ENCODE measurements at regions not wholly inside any gene's neighbourhood (a gene's known extent, or its start where the extent isn't known, plus 50 kb on each side); places are given as distances from the start of the nearest gene placed in this dataset.

DNA sequence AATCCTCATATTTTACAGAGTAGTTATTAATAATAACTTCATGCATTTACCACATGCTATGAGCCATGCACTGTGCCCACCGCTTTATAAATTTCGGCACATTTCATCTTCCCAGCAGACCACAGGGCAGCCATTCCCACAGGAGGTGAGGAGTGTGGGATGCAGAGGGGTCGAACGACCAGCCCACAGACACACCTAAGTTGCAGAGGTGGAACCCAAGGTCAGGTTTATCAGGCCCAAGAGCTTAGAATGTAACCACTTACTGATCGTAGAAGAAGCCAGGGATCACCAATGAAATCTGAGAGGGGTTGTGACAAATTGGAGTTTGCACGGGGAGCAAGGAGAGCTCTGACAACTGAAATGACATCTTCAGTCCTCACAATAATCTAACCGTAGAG lies 303.0 kb upstream of the MSX2 start:
- intact Hi-C loops (cut with micrococcal nuclease; ENCODE audit: unreplicated experiment) (no loop called here), in situ Hi-C loops (cut with MboI) (loop anchor here (25.0 kb wide), 1 partner anchor 516 kb away; no protein-coding TSS in a partner anchor)
- ChIA-PET POLR2A (no interaction called here), SMC1A (ENCODE audit: uncharacterized antibody, unreplicated experiment) (no interaction called here), RAD21 (ENCODE audit: unreplicated experiment) (interaction anchor here (1.6 kb wide), 1 partner anchor 372 kb away, joined by 4 read pairs; no protein-coding TSS in a partner anchor), CTCF (interaction anchor here (0.7 to 1.3 kb wide), 4 partner anchors 8 to 512 kb away, joined by 3 to 4 read pairs (median 4); no protein-coding TSS in a partner anchor)
- Histone ChIP-seq H3K79me2 (ENCODE audit: control insufficient read depth, insufficient read depth, low read length) (no peaks in the 10 kb centered on the region), H4K20me1 (ENCODE audit: control insufficient read depth, insufficient read depth) (no peaks in the 10 kb centered on the region), H3K4me2 (ENCODE audit: control insufficient read depth, insufficient read depth) (no peak overlapping the region), H2AFZ (ENCODE audit: control insufficient read depth, low read depth, low read length) (no peak overlapping the region), H3K27ac (ENCODE audit: control insufficient read depth, insufficient read depth) (no peak overlapping the region), H3K4me1 (ENCODE audit: control insufficient read depth, insufficient read depth, low read length) (no peaks in the 10 kb centered on the region), H3K9ac (ENCODE audit: control insufficient read depth, insufficient read depth, low read length) (no peak overlapping the region), H3K27me3 (replicated peaks in 1 of 2; ENCODE audit: control insufficient read depth in 2 of 2, insufficient read depth in 2 of 2, low read length in 1 of 2) (peaks cover 0 to 2% of the 10 kb centered on the region in 2 experiments; a peak in 1 of 4 replicates), H3K9me3 (replicated peaks; ENCODE audit: control insufficient read depth, insufficient read depth, low read length) (no peaks in the 10 kb centered on the region; the same call in 2 of the 3 replicates), H3K4me3 (no peak overlapping the region), H3K36me3 (ENCODE audit: control insufficient read depth in 2 of 2, insufficient read depth in 2 of 2, low read length in 1 of 2) (no peaks in the 10 kb centered on the region)
- ATAC-seq (no peak), DNase-seq (ENCODE audit: low read depth, low spot score) (no peak), FAIRE-seq (no peak)
- no peak for TF ChIP-seq STAT1 (conservative IDR thresholded peaks at IDR 0.05)
- no peak for TF ChIP-seq RFX5 (IDR thresholded peaks at IDR 0.05; ENCODE audit: low read depth, low read length)
- TF ChIP-seq, protein P1, sequence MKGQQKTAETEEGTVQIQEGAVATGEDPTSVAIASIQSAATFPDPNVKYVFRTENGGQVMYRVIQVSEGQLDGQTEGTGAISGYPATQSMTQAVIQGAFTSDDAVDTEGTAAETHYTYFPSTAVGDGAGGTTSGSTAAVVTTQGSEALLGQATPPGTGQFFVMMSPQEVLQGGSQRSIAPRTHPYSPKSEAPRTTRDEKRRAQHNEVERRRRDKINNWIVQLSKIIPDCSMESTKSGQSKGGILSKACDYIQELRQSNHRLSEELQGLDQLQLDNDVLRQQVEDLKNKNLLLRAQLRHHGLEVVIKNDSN (IDR thresholded peaks at IDR 0.05; ENCODE audit: borderline replicate concordance, extremely low read length, insufficient read depth, low read depth, low read length) = no peak
- TF ChIP-seq, protein P2, sequence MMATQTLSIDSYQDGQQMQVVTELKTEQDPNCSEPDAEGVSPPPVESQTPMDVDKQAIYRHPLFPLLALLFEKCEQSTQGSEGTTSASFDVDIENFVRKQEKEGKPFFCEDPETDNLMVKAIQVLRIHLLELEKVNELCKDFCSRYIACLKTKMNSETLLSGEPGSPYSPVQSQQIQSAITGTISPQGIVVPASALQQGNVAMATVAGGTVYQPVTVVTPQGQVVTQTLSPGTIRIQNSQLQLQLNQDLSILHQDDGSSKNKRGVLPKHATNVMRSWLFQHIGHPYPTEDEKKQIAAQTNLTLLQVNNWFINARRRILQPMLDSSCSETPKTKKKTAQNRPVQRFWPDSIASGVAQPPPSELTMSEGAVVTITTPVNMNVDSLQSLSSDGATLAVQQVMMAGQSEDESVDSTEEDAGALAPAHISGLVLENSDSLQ (IDR thresholded peaks at IDR 0.05) = no peak
- TF ChIP-seq FOS (IDR thresholded peaks at IDR 0.05; ENCODE audit: borderline replicate concordance, extremely low read depth, insufficient read length) = no peak
- TF ChIP-seq, protein P3, sequence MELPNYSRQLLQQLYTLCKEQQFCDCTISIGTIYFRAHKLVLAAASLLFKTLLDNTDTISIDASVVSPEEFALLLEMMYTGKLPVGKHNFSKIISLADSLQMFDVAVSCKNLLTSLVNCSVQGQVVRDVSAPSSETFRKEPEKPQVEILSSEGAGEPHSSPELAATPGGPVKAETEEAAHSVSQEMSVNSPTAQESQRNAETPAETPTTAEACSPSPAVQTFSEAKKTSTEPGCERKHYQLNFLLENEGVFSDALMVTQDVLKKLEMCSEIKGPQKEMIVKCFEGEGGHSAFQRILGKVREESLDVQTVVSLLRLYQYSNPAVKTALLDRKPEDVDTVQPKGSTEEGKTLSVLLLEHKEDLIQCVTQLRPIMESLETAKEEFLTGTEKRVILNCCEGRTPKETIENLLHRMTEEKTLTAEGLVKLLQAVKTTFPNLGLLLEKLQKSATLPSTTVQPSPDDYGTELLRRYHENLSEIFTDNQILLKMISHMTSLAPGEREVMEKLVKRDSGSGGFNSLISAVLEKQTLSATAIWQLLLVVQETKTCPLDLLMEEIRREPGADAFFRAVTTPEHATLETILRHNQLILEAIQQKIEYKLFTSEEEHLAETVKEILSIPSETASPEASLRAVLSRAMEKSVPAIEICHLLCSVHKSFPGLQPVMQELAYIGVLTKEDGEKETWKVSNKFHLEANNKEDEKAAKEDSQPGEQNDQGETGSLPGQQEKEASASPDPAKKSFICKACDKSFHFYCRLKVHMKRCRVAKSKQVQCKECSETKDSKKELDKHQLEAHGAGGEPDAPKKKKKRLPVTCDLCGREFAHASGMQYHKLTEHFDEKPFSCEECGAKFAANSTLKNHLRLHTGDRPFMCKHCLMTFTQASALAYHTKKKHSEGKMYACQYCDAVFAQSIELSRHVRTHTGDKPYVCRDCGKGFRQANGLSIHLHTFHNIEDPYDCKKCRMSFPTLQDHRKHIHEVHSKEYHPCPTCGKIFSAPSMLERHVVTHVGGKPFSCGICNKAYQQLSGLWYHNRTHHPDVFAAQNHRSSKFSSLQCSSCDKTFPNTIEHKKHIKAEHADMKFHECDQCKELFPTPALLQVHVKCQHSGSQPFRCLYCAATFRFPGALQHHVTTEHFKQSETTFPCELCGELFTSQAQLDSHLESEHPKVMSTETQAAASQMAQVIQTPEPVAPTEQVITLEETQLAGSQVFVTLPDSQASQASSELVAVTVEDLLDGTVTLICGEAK (IDR thresholded peaks at IDR 0.05; ENCODE audit: borderline replicate concordance) = no peak
- TF ChIP-seq MEF2B (IDR thresholded peaks at IDR 0.05; ENCODE audit: partially characterized antibody, poor library complexity, severe bottlenecking) = no peak
- TF ChIP-seq NR2C2 (IDR thresholded peaks at IDR 0.05; ENCODE audit: borderline replicate concordance, control insufficient read depth, insufficient read length, low read depth) = no peak
- no peak for TF ChIP-seq HDAC6 (IDR thresholded peaks at IDR 0.05; ENCODE audit: unreplicated experiment)
- TF ChIP-seq TAF1 (IDR thresholded peaks at IDR 0.05; ENCODE audit: borderline replicate concordance, low read depth, low read length) = no peak
- no peak for TF ChIP-seq LARP7 (IDR thresholded peaks at IDR 0.05)
- no peak for TF ChIP-seq CBX5 (IDR thresholded peaks at IDR 0.05; ENCODE audit: low read depth)
- no peak for TF ChIP-seq TCF12 (IDR thresholded peaks at IDR 0.05; ENCODE audit: low read depth, low read length)
- TF ChIP-seq ASH2L (IDR thresholded peaks at IDR 0.05; ENCODE audit: borderline replicate concordance, low read depth) = no peak
- no peak for TF ChIP-seq MTA2 (IDR thresholded peaks at IDR 0.05; ENCODE audit: low read depth)
- TF ChIP-seq, protein P4, sequence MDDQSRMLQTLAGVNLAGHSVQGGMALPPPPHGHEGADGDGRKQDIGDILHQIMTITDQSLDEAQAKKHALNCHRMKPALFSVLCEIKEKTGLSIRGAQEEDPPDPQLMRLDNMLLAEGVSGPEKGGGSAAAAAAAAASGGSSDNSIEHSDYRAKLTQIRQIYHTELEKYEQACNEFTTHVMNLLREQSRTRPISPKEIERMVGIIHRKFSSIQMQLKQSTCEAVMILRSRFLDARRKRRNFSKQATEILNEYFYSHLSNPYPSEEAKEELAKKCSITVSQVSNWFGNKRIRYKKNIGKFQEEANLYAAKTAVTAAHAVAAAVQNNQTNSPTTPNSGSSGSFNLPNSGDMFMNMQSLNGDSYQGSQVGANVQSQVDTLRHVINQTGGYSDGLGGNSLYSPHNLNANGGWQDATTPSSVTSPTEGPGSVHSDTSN (IDR thresholded peaks at IDR 0.05; ENCODE audit: insufficient replicate concordance, low read depth, low read length) = no peak
- no peak for TF ChIP-seq FOXK2 (IDR thresholded peaks at IDR 0.05)
- no TSS peak for BruUV-seq (replicated peaks)
- 30% methylated on average over 6 of the region's 7 CpGs for WGBS (ENCODE audit: insufficient coverage, insufficient replicate concordance, low lambda C conversion rate, missing lambda C conversion rate)

Measured in GM12878 (cell line).